Left colon (tissue), 2 donors: ENCODE measurements at regions not wholly inside any gene's neighbourhood (a gene's known extent, or its start where the extent isn't known, plus 50 kb on each side); places are given as distances from the start of the nearest gene placed in this dataset.
"Not testable (repeated sequence)": the region's sequence is repeated elsewhere in the genome, so short reads cannot be mapped to it uniquely, and the experiment has no call there.

ENCODE experiments used
- ATAC-seq: fragments of 200-7000 bp; cut with Tn5 transposase; one replicate; pipeline ENCODE4 v1.9.1; 2020; ENCODE audit warnings: mild to moderate bottlenecking, moderate library complexity
- DNase-seq, 2 donors: peaks; one replicate each; pipeline ENCODE4 v3.0.0-alpha.2; 2020
- intact Hi-C, 2 donors: fragments of 100-400 bp; cut with DNase I in 1 of 2; cut with micrococcal nuclease in 1 of 2; formaldehyde crosslinking; loops; one replicate each; pipeline versions ENCODE4 v1.11.2 to v1.14.0; 2022; cut with DNase I, micrococcal nuclease
- donor health status: DM: no; HTN: no; CAD: no.
- donor health status: DM: yes; HTN: yes; CAD: no.

- no peak for ATAC-seq
- no peak for DNase-seq
- intact Hi-C loops: no loop called here
These were observed 261.8 kb downstream of the BTG1 start for GRCh38 chr12:91883811-91884210.

- intact Hi-C loops: no loop called here
- ATAC-seq: no peak
- no peak for DNase-seq
These were observed 262.7 kb downstream of the BTG1 start for GRCh38 chr12:91882910-91883309.

- intact Hi-C loops: no loop called here
- no peak for DNase-seq
- no peak for ATAC-seq
These were observed 265.1 kb downstream of the BTG1 start for GRCh38 chr12:91880528-91880927.

GRCh38 chr12:91877456-91878235 is 268.0 kb downstream of the BTG1 start:
- intact Hi-C loops: no loop called here
- no peak for DNase-seq
- ATAC-seq: peak; percentile 92

- intact Hi-C loops: no loop called here
These were observed 268.6 kb downstream of the BTG1 start for GRCh38 chr12:91877022-91877421.

GRCh38 chr12:91875671-91876070 is 270.0 kb downstream of the BTG1 start:
- intact Hi-C loops, ATAC-seq, DNase-seq: not testable (repeated sequence)

More at GRCh38 chr12:91877022-91877421, 268.6 kb downstream of the BTG1 start:
- peak; percentile 35 to 55 for DNase-seq
- ATAC-seq: peak; percentile 64

- DNase-seq: no peak
- intact Hi-C loops: no loop called here
- ATAC-seq: no peak
These were observed 271.4 kb downstream of the BTG1 start for GRCh38 chr12:91874086-91874865.

- peak; percentile 27 for ATAC-seq
- DNase-seq: no peak
- intact Hi-C loops: no loop called here
These were observed 273.9 kb downstream of the BTG1 start for GRCh38 chr12:91871751-91872150.

- intact Hi-C loops: no loop called here
- ATAC-seq (peak; percentile 88), DNase-seq (no peak)
These were observed 274.6 kb downstream of the BTG1 start for GRCh38 chr12:91870872-91871707.

- intact Hi-C loops: no loop called here
- ATAC-seq (no peak), DNase-seq (no peak)
These were observed 277.6 kb downstream of the BTG1 start for GRCh38 chr12:91868054-91868453.

GRCh38 chr12:91866566-91866965 is 279.1 kb downstream of the BTG1 start:
- intact Hi-C loops: no loop called here
- DNase-seq (no peak), ATAC-seq (no peak)

GRCh38 chr12:91863702-91864101 is 281.9 kb downstream of the BTG1 start:
- intact Hi-C loops: no loop called here
- no peak for DNase-seq
- ATAC-seq: no peak

- intact Hi-C loops: no loop called here
- ATAC-seq (no peak), DNase-seq (no peak)
These were observed 284.1 kb downstream of the BTG1 start for GRCh38 chr12:91861554-91861953.

GRCh38 chr12:91859347-91859746 is 286.3 kb downstream of the BTG1 start:
- DNase-seq: no peak
- ATAC-seq: no peak
- intact Hi-C loops: no loop called here

GRCh38 chr12:91857813-91858542 is 287.7 kb downstream of the BTG1 start:
- intact Hi-C loops: no loop called here
- no peak for DNase-seq
- no peak for ATAC-seq

GRCh38 chr12:91854725-91855124 is 290.9 kb downstream of the BTG1 start:
- DNase-seq (no peak), ATAC-seq (no peak)
- intact Hi-C loops: no loop called here

GRCh38 chr12:91853350-91854127 is 292.1 kb downstream of the BTG1 start:
- ATAC-seq (no peak), DNase-seq (no peak)
- intact Hi-C loops: no loop called here

GRCh38 chr12:91852634-91853033 is 293.0 kb downstream of the BTG1 start:
- intact Hi-C loops: no loop called here
- ATAC-seq (no peak), DNase-seq (no peak)
